Stimulated activated CD8-positive, alpha-beta memory T cell treated with anti-CD3 and anti-CD28 coated beads, Interleukin-15, amount 100 ng/mL, for 48 hours (primary cell): ENCODE measurements at regions not wholly inside any gene's neighbourhood (a gene's known extent, or its start where the extent isn't known, plus 50 kb on each side); places are given as distances from the start of the nearest gene placed in this dataset.

Experiments
- DNase-seq, 2 donors: peaks; one replicate each; pipeline ENCODE4 v3.0.0-alpha.2; 2020; ENCODE audit warnings: low read depth in 2 of 2

GRCh38 chr3:21357241-21357640, 393.8 kb downstream of the ZNF385D start:
- DNase-seq: no peak

GRCh38 chr3:21356402-21356801, 394.6 kb downstream of the ZNF385D start:
- DNase-seq: no peak

DNA sequence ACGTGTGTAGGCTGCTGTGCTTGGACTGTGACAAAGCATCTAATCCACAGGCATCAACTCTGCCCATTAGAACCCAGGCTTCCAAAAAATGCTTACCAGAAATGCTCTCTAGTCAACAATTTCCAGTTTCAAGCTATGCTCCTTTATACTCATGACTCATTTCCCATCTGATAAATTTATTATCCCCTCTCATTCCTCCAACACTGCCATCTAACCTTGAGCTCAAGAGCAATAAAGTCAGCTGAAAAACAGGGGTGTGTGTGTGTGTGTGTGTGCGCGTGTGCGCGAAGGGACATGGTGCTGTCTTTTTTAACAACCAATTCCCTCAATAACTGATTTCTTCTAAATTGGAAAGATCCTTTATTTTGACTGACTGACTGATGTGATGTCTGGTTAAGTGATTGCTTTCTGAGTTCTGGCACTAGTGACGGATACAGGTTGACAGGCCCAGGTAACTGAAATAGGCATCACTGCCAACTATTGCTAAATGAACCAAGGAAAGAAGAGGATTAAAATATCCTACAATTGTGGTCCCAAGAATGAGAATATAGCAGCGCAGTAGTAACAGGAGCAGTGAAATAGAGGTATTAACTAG, 405.5 kb downstream of the ZNF385D start:
- DNase-seq: no peak

- no peak for DNase-seq
Observed at GRCh38 chr3:21331857-21332256, 419.2 kb downstream of the ZNF385D start.

DNA sequence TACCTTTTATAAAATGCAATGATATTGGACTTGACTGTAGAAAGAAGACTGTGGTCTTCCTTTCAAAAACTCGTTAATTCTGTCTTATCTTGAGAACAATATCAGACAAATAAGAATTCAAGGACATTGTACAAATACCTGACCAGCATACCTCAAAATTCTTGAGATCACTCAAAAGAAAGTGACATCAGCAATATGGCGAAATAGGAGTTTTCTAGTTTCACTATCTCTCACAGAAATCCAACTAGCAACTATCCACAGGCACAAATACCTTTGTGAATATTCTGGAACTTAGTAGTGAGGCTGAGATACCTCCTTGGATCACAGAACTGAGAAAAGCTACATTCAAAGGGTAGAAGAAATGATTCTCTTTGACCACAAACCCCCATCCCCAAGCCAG, 419.7 kb downstream of the ZNF385D start:
- DNase-seq: no peak

- no peak for DNase-seq
Observed at GRCh38 chr3:21330293-21330692, 420.7 kb downstream of the ZNF385D start.

DNA sequence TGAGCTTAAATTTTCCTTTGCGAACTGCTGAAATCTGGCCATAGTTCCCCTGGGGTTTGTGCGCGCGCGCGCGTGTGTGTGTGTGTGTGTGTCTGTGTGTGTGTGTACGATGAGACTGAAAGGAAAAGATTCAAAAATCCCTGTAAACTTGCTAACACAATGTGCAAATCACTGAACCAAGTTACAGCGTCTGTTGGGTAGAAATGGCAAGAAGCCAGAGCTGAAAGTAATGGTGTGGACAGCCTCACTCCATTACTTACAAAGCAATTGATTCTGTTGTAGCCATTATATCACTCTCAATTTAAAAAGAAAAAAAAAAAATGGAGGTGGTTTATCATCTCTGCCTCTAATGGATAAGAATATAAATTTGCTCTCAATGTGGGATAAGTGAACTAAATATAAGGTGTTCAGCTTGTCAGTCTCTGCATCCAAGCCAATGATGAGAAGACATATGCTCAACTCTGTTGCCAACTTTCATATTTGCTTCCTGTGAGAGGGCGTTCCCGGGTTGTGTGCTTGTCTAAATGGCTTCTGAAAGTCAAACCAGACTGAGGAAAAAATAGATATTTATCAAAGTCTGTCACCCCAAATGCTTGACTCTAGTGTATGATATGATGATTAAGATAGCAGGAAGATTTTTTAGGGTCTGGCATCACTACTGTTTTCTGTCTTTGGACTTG, 422.2 kb downstream of the ZNF385D start:
- no peak for DNase-seq

DNA sequence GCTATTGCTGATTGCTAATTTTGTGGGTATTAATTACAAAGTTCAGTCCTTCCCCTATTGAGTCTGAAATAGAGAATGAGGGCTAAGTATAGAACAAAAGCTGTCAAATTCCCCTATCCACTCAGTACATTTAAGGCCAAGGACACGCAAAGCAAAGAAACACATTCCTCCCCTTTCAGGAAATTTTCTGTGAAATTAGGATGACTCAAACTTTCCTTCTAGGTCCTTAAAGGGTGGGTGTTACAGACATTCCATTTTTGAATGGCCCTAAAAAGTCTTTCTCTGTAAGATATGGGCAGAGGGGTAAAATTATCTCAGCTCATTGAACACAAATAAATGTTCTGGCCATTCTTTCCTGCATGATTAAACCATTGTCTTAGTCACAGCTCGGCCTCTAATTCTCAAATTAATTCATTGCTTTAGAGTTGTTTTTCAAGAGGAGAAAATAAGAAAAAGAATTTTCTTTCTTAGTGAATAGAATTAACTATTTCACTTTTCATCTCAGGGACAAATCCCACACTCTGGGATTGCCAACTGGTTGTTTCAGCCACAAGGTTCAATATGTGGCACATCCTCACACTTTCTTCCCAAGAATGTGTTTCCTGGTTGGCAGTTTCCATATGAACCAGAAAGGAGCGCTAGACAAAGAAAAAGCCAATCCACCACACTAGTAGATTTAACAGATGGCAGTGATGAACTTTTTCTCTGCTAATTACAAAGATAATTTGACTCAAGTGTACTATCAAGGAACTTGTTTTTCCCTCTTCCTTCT, 424.1 kb downstream of the ZNF385D start:
- DNase-seq: no peak

DNA sequence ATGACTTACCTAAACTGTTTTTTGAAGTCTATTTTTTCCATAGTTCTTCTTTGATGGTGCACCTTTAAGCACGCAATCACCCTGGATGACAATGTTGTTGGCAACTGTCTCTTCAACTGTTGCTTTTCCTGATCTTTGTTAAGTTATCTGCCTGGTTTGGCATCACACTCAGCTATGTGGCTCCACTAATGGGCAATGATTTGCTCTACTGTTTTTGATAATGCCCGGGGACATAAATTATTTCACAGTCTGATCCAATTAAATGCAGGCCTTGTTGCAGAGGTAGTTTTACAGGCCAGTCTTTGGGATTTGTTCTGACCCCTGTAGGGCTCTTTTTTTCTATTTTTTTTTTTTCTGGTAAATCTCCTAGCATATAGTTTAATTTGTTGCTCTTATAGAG, 436.3 kb downstream of the ZNF385D start:
- DNase-seq: no peak

GRCh38 chr3:21310891-21311290, 440.1 kb downstream of the ZNF385D start:
- DNase-seq: no peak

DNA sequence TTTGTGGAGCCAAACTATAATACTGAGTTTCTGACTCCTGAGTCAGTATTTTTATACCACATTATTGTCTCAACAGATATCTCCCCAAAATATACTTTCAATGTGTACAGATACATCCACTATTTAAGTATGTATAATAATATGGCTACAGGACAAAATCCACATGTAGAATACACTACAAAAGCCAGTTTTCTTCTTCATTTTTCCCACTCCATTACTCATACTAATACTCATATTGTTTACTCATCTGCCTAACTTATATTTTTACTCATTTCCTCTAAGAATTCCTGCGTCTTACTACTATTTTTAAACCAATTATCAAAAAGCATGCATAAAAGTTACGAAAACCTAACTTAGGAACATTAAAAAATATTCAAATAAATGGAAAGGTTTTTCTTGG, 440.8 kb downstream of the ZNF385D start:
- no peak for DNase-seq

GRCh38 chr3:21297304-21297703, 453.7 kb downstream of the ZNF385D start:
- DNase-seq: no peak

DNA sequence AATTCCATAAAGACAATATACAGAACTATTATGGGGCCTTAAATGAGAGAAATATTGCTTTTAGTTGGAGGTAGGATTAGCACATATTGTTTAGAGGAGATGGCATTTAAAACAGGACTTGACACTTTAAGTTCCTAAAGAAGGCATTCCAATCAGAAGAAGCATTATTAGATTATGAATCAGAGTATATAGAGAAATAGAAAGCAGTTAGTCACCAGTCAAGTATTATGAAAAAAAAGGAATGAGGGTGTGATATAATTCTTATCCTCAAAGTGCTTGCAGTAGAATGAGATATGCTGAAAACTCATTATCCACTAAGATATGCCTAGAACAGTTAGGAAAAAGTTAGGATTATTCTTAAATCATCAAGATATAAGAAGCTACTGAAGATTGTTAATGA, 456.2 kb downstream of the ZNF385D start:
- DNase-seq: no peak

DNA sequence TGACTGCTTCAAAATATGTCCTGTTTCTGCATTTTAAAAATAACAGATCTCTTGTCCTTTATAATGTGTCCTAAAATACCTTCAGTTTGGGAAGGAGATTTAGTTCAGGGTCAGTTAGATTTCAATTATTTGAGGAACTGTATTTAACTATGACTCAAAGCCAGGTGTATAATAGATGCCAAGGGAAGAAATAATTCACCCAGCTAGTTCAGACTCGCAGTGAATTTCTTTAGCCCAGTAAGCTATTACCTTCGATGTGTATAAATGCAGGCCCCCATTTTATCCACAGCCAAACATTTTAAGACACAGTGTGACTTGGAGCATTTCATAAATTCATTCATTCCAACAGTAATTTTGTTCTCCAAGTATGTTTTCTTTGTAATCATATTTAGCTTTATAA, 458.0 kb downstream of the ZNF385D start:
- DNase-seq: no peak

DNA sequence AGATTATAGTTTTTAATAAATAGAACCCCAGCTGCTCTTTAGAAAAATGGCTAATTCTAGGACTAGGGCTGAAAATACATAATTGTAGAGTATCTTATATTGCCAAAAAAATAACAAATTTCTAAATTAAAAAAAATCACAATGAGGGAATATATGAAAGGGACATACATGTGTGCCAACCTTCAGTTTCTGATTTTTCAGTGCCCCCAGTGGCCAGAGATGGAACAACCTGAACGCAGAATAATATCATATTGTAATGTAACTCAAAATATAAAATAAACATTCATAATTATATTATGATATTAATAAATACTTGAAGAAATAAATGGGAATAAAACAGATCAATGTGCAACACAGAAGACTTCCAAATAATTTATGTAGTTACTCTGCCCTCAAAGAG, 460.5 kb downstream of the ZNF385D start:
- no peak for DNase-seq

GRCh38 chr3:21274079-21274571, 476.9 kb downstream of the ZNF385D start:
- DNase-seq: no peak

- no peak for DNase-seq
Observed at GRCh38 chr3:21273259-21274025, 477.6 kb downstream of the ZNF385D start.

- DNase-seq: no peak
Observed at GRCh38 chr3:21271606-21272016, 479.4 kb downstream of the ZNF385D start.

GRCh38 chr3:21269882-21270281, 481.1 kb downstream of the ZNF385D start:
- no peak for DNase-seq

DNA sequence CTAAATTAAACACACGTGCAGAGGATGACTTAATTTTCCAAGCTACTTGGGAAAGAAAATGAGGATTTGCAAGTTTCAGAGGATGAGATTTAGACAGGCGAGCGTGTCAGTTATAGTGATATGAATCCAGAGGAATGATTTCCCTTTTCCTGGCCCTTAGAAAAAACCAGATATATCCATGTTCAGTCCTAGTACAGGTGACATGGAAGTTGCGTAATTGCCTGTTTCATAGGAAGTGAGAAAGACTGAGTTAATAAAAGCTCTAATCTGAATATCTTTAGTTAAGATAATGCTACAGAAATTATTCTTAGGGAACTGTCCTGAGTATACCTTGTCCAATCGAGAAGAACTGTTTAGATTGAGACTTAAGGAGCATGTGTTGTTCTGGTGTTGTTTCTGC, 490.5 kb downstream of the ZNF385D start:
- no peak for DNase-seq

GRCh38 chr3:21259896-21260295, 491.1 kb downstream of the ZNF385D start:
- no peak for DNase-seq

GRCh38 chr3:21256932-21257331, 494.1 kb downstream of the ZNF385D start:
- no peak for DNase-seq
